ENCODE measurements at regions not wholly inside any gene's neighbourhood (a gene's known extent, or its start where the extent isn't known, plus 50 kb on each side); places are given as distances from the start of the nearest gene placed in this dataset.

GRCh38 chr14:86885280-86885679 lies 1107.7 kb downstream of the GALC start:
- Histone ChIP-seq H2AFZ (ENCODE audit: low read length) (no peak overlapping the region), H3K9me3 (ENCODE audit: low read depth, low read length) (peaks cover 5% of the 10 kb centered on the region), H3K4me1 (ENCODE audit: insufficient read depth, low read length) (no peaks in the 10 kb centered on the region), H3K27ac (ENCODE audit: low read depth, low read length) (no peak overlapping the region), H3K4me3 (ENCODE audit: insufficient read depth, low read length) (no peak overlapping the region), H3K27me3 (ENCODE audit: insufficient read depth, low read length) (no peaks in the 10 kb centered on the region), H3K36me3 (ENCODE audit: insufficient read depth, low read length) (no peaks in the 10 kb centered on the region), H3K4me2 (ENCODE audit: insufficient read depth, low read length) (no peak overlapping the region), H3K79me2 (ENCODE audit: insufficient read depth, low read length) (no peaks in the 10 kb centered on the region), H4K20me1 (ENCODE audit: insufficient read depth, low read length) (no peaks in the 10 kb centered on the region)
- TF ChIP-seq CTCF (IDR thresholded peaks at IDR 0.05; ENCODE audit: extremely low read depth, low read depth, low read length): no peak
- no peak for DNase-seq (ENCODE audit: insufficient read length, low spot score, missing footprints)

GRCh38 chr14:86884498-86884897 lies 1108.5 kb downstream of the GALC start:
- Histone ChIP-seq H3K79me2 (ENCODE audit: insufficient read depth, low read length) (no peaks in the 10 kb centered on the region), H3K4me3 (ENCODE audit: insufficient read depth, low read length) (no peak overlapping the region), H3K27ac (ENCODE audit: low read depth, low read length) (no peak overlapping the region), H4K20me1 (ENCODE audit: insufficient read depth, low read length) (no peaks in the 10 kb centered on the region), H2AFZ (ENCODE audit: low read length) (no peak overlapping the region), H3K4me1 (ENCODE audit: insufficient read depth, low read length) (no peaks in the 10 kb centered on the region), H3K36me3 (ENCODE audit: insufficient read depth, low read length) (no peaks in the 10 kb centered on the region), H3K27me3 (ENCODE audit: insufficient read depth, low read length) (no peaks in the 10 kb centered on the region), H3K9me3 (ENCODE audit: low read depth, low read length) (peaks cover 5% of the 10 kb centered on the region), H3K4me2 (ENCODE audit: insufficient read depth, low read length) (no peak overlapping the region)
- DNase-seq (ENCODE audit: insufficient read length, low spot score, missing footprints): no peak
- TF ChIP-seq CTCF (IDR thresholded peaks at IDR 0.05; ENCODE audit: extremely low read depth, low read depth, low read length): no peak

- Histone ChIP-seq H3K4me3 (ENCODE audit: insufficient read depth, low read length) (no peak overlapping the region), H3K27ac (ENCODE audit: low read depth, low read length) (no peak overlapping the region), H2AFZ (ENCODE audit: low read length) (no peak overlapping the region), H3K4me2 (ENCODE audit: insufficient read depth, low read length) (no peak overlapping the region), H3K36me3 (ENCODE audit: insufficient read depth, low read length) (no peaks in the 10 kb centered on the region), H3K79me2 (ENCODE audit: insufficient read depth, low read length) (no peaks in the 10 kb centered on the region), H4K20me1 (ENCODE audit: insufficient read depth, low read length) (no peaks in the 10 kb centered on the region), H3K4me1 (ENCODE audit: insufficient read depth, low read length) (no peaks in the 10 kb centered on the region), H3K27me3 (ENCODE audit: insufficient read depth, low read length) (no peaks in the 10 kb centered on the region), H3K9me3 (ENCODE audit: low read depth, low read length) (peaks cover 5% of the 10 kb centered on the region)
- TF ChIP-seq CTCF (IDR thresholded peaks at IDR 0.05; ENCODE audit: extremely low read depth, low read depth, low read length): no peak
- DNase-seq (ENCODE audit: insufficient read length, low spot score, missing footprints): no peak
Observed at GRCh38 chr14:86882818-86883217, 1110.2 kb downstream of the GALC start.

- no peak overlapping the region for H3K4me3 ChIP-seq (ENCODE audit: insufficient read depth, low read length)
- no peak overlapping the region for H3K4me2 ChIP-seq (ENCODE audit: insufficient read depth, low read length)
- no peaks in the 10 kb centered on the region for H3K27me3 ChIP-seq (ENCODE audit: insufficient read depth, low read length)
Observed at GRCh38 chr14:86865934-86866333, 1127.0 kb downstream of the GALC start.

More at GRCh38 chr14:86865934-86866333, 1127.0 kb downstream of the GALC start:
- no peaks in the 10 kb centered on the region for H3K4me1 ChIP-seq (ENCODE audit: insufficient read depth, low read length)
- no peak overlapping the region for H2AFZ ChIP-seq (ENCODE audit: low read length)
- TF ChIP-seq CTCF (IDR thresholded peaks at IDR 0.05; ENCODE audit: extremely low read depth, low read depth, low read length): no peak
- no peaks in the 10 kb centered on the region for H3K9me3 ChIP-seq (ENCODE audit: low read depth, low read length)
- no peak for DNase-seq (ENCODE audit: insufficient read length, low spot score, missing footprints)
- no peaks in the 10 kb centered on the region for H3K79me2 ChIP-seq (ENCODE audit: insufficient read depth, low read length)
- H3K27ac ChIP-seq (ENCODE audit: low read depth, low read length): no peak overlapping the region
- H4K20me1 ChIP-seq (ENCODE audit: insufficient read depth, low read length): no peaks in the 10 kb centered on the region
- no peaks in the 10 kb centered on the region for H3K36me3 ChIP-seq (ENCODE audit: insufficient read depth, low read length)
